WTC11 (cell line): ENCODE measurements at regions not wholly inside any gene's neighbourhood (a gene's known extent, or its start where the extent isn't known, plus 50 kb on each side); places are given as distances from the start of the nearest gene placed in this dataset.

Experiments used
- ATAC-seq: fragments of 200-7000 bp; cut with Tn5 transposase; 2 replicates; pipeline ENCODE4 v1.10.0; 2021; ENCODE audit warnings: mild to moderate bottlenecking, moderate library complexity
- CTCF ChIA-PET: fragments of 300-600 bp; sonication (Branson Sonifier 250); formaldehyde crosslinking; loops from one replicate; lab custom pipeline; 2021; ENCODE audit warnings: antibody characterized with exemption; lab: Charles Lee
- POLR2A ChIA-PET: fragments of 350-600 bp; sonication (Branson Sonifier 250); formaldehyde crosslinking; loops from one replicate; lab custom pipeline; 2021; ENCODE audit warnings: antibody characterized with exemption; lab: Charles Lee
- DNase-seq: peaks from one replicate; pipeline ENCODE4 v3.0.0; 2021; ENCODE audit warnings: low spot score
- H3K27ac Mint-ChIP-seq: 2 replicates; pipeline ENCODE4 v1.8.0; 2021; ENCODE audit warnings: mixed read lengths
- H3K27me3 Mint-ChIP-seq: 2 replicates; pipeline ENCODE4 v1.8.0; 2021; ENCODE audit warnings: low read depth, mild to moderate bottlenecking, moderate library complexity, mixed read lengths
- H3K36me3 Mint-ChIP-seq: 2 replicates; pipeline ENCODE4 v1.8.0; 2021; ENCODE audit warnings: mixed read lengths
- H3K4me1 Mint-ChIP-seq: 2 replicates; pipeline ENCODE4 v1.8.0; 2022; ENCODE audit warnings: mixed read lengths
- H3K4me3 Mint-ChIP-seq: 2 replicates; pipeline ENCODE4 v1.8.0; 2021; ENCODE audit warnings: mild to moderate bottlenecking, moderate library complexity, mixed read lengths
- H3K9me3 Mint-ChIP-seq: 2 replicates; pipeline ENCODE4 v1.8.0; 2021; ENCODE audit warnings: mixed read lengths
- ETV6 ChIP-seq: sonication (generic); formaldehyde crosslinking; IDR thresholded peaks from 2 replicates; pipeline ENCODE4 v1.8.1; 2022; ENCODE audit warnings: mild to moderate bottlenecking, missing genetic modification reagents
- HMGA2 ChIP-seq: fragments of 250-450 bp; sonication (Bioruptor Pico); IDR thresholded peaks from 2 replicates; pipeline ENCODE4 v1.4.0; 2021; ENCODE audit warnings: mild to moderate bottlenecking, moderate library complexity
- NFE2L1 ChIP-seq: sonication (generic); formaldehyde crosslinking; IDR thresholded peaks from 2 replicates; pipeline ENCODE4 v1.8.1; 2023; ENCODE audit warnings: missing genetic modification reagents
- NR2C2 ChIP-seq: sonication (generic); formaldehyde crosslinking; IDR thresholded peaks from 2 replicates; pipeline ENCODE4 v1.8.0; 2022; ENCODE audit warnings: mild to moderate bottlenecking, missing genetic modification reagents
- SOX15 ChIP-seq: fragments of 250-450 bp; sonication (Bioruptor Pico); IDR thresholded peaks from 2 replicates; pipeline ENCODE4 v1.9.0; 2021; ENCODE audit warnings: mild to moderate bottlenecking
- ZNF219 ChIP-seq: sonication (generic); formaldehyde crosslinking; IDR thresholded peaks from 2 replicates; pipeline ENCODE4 v1.8.0; 2023; ENCODE audit warnings: missing genetic modification reagents, mild to moderate bottlenecking, borderline replicate concordance
- ZNF232 ChIP-seq: sonication (generic); formaldehyde crosslinking; IDR thresholded peaks from 2 replicates; pipeline ENCODE4 v1.8.0; 2022; ENCODE audit warnings: mild to moderate bottlenecking, missing genetic modification reagents
- ZNF532 ChIP-seq: fragments of 250-450 bp; sonication (Bioruptor Pico); IDR thresholded peaks from 2 replicates; pipeline ENCODE4 v1.9.0; 2021; ENCODE audit warnings: mild to moderate bottlenecking, borderline replicate concordance
- TF ChIP-seq, protein P1 (sequence below): sonication (generic); formaldehyde crosslinking; IDR thresholded peaks from 2 replicates; pipeline ENCODE4 v1.8.1; 2023; ENCODE audit warnings: mild to moderate bottlenecking, missing genetic modification reagents
- TF ChIP-seq, protein P2 (sequence below): sonication (generic); formaldehyde crosslinking; IDR thresholded peaks from 2 replicates; pipeline ENCODE4 v1.8.0; 2022; ENCODE audit warnings: mild to moderate bottlenecking, missing genetic modification reagents
- TF ChIP-seq, protein P3 (sequence below): sonication (generic); formaldehyde crosslinking; IDR thresholded peaks from 2 replicates; pipeline ENCODE4 v1.8.1; 2023; ENCODE audit warnings: mild to moderate bottlenecking, missing genetic modification reagents, borderline replicate concordance

- CTCF ChIA-PET: interaction anchor here (0.6 kb wide), 1 partner anchor 57 kb away, joined by 3 read pairs; no protein-coding TSS in a partner anchor
- H3K27ac Mint-ChIP-seq: no peak overlapping the region
- ATAC-seq (no peak), DNase-seq (no peak)
- no peaks in the 10 kb centered on the region for H3K27me3 Mint-ChIP-seq
- POLR2A ChIA-PET: no interaction called here
- 0 out of 2 replicates have a peak, but pooled peaks cover 5% of the 10 kb centered on the region for H3K4me1 Mint-ChIP-seq
- no peak overlapping the region for H3K4me3 Mint-ChIP-seq
- H3K9me3 Mint-ChIP-seq: no peaks in the 10 kb centered on the region; the same call in 1 of the 2 replicates
- H3K36me3 Mint-ChIP-seq: no peaks in the 10 kb centered on the region
- TF ChIP-seq ZNF232 (no peak), NR2C2 (CRISPR knock-in tag) (no peak), ZNF219 (CRISPR knock-in tag) (no peak), ZNF532 (CRISPR knock-in tag) (no peak)
- TF ChIP-seq, protein P1, sequence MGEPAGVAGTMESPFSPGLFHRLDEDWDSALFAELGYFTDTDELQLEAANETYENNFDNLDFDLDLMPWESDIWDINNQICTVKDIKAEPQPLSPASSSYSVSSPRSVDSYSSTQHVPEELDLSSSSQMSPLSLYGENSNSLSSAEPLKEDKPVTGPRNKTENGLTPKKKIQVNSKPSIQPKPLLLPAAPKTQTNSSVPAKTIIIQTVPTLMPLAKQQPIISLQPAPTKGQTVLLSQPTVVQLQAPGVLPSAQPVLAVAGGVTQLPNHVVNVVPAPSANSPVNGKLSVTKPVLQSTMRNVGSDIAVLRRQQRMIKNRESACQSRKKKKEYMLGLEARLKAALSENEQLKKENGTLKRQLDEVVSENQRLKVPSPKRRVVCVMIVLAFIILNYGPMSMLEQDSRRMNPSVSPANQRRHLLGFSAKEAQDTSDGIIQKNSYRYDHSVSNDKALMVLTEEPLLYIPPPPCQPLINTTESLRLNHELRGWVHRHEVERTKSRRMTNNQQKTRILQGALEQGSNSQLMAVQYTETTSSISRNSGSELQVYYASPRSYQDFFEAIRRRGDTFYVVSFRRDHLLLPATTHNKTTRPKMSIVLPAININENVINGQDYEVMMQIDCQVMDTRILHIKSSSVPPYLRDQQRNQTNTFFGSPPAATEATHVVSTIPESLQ (CRISPR knock-in tag): no peak
Measured at GRCh38 chr15:36117296-36117787, 462.1 kb upstream of the CDIN1 start.

DNA sequence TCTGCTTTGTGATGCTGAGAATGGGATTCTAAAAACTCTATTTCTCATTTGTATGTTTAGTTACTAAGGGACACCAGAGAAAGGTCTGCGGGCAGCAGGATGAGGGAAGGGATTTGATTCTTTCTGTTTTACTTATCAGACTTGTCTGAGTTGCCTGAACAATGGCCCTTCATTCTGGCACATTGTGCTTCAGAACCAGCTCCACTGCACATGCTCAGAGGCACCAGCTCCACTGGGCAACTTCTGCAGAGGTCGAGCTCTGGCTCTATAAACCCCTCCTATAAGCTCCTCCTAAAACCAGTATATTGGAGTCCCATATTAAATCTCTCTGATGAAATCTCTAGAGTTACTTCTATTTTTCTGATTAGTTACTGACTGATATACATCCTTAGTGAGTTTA lies 453.2 kb upstream of the CDIN1 start:
- no peaks in the 10 kb centered on the region for H3K9me3 Mint-ChIP-seq
- no peak for DNase-seq
- H3K27me3 Mint-ChIP-seq: no peaks in the 10 kb centered on the region
- POLR2A ChIA-PET: no interaction called here
- no peak overlapping the region for H3K4me3 Mint-ChIP-seq
- no peak for TF ChIP-seq NFE2L1 (CRISPR knock-in tag)
- no peak for TF ChIP-seq ETV6
- no peak for TF ChIP-seq SOX15
- TF ChIP-seq, all 79 proteins: peak for 0
- H3K36me3 Mint-ChIP-seq: no peaks in the 10 kb centered on the region
- no peaks in the 10 kb centered on the region for H3K4me1 Mint-ChIP-seq
- CTCF ChIA-PET: no interaction called here
- ATAC-seq: no peak
- H3K27ac Mint-ChIP-seq: no peak overlapping the region

DNA sequence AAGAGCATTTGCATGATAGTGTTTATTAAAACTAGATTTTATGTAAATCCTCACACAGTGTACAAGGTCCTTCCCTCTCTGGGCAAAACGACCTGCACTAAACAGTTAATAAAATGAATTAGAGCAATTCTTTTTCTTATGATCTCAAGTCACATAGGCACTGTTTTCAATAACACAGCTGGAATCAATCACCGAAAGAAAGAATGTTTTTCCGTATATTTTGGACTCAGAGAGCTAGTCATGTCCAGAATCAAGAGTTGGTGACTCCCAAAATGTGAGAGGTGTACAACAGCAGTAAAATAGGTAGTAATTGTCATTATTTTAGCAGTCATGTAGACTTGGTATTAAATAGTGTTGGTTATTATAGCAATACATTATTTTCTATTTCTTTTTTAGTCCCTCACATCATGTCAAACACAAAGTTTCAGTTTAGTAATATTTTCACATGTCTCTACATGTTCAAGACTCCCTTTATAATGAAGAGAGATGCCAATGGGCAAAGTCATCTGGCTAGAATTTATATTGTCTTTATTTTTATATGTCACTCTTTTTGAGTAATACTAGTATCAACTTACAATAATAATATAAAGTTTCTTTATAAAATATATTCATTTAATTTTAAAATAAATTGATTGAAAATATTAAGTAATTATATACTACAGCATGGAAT lies 448.6 kb upstream of the CDIN1 start:
- Mint-ChIP-seq H3K4me3 (no peak overlapping the region), H3K36me3 (no peaks in the 10 kb centered on the region), H3K27ac (no peak overlapping the region), H3K4me1 (no peaks in the 10 kb centered on the region), H3K27me3 (no peaks in the 10 kb centered on the region), H3K9me3 (no peaks in the 10 kb centered on the region)
- TF ChIP-seq HMGA2 (CRISPR knock-in tag): peak; percentile 54; the same call in 1 of the 2 replicates
- TF ChIP-seq, protein P2, sequence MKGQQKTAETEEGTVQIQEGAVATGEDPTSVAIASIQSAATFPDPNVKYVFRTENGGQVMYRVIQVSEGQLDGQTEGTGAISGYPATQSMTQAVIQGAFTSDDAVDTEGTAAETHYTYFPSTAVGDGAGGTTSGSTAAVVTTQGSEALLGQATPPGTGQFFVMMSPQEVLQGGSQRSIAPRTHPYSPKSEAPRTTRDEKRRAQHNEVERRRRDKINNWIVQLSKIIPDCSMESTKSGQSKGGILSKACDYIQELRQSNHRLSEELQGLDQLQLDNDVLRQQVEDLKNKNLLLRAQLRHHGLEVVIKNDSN (CRISPR knock-in tag): no peak
- CTCF ChIA-PET: no interaction called here
- ATAC-seq (no peak), DNase-seq (no peak)
- POLR2A ChIA-PET: no interaction called here

DNA sequence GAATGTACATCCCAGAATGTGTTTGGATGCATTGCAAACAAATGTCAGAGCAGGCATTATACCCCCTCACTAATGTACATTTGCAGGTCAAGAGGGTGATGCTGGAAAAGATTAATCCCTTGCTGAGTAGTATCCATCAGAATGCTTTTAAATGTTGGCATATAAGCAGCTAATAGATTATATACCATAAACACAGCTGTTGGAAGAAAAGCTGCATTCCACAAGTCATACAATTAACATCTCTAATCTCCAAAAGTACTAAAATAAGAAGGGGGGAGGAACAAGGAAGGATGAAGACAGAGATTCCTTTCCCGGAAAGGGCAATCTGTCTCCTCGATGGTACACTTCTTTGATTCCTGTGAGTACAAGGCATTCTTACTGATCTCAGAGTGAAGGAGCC lies 445.7 kb upstream of the CDIN1 start:
- H3K27ac Mint-ChIP-seq: no peak overlapping the region
- no peaks in the 10 kb centered on the region for H3K4me1 Mint-ChIP-seq
- H3K27me3 Mint-ChIP-seq: no peaks in the 10 kb centered on the region
- H3K36me3 Mint-ChIP-seq: no peaks in the 10 kb centered on the region
- ATAC-seq (no peak), DNase-seq (no peak)
- CTCF ChIA-PET: no interaction called here
- H3K4me3 Mint-ChIP-seq: no peak overlapping the region
- 0 out of 2 replicates have a peak, but pooled peaks cover 4% of the 10 kb centered on the region for H3K9me3 Mint-ChIP-seq
- TF ChIP-seq, protein P3, sequence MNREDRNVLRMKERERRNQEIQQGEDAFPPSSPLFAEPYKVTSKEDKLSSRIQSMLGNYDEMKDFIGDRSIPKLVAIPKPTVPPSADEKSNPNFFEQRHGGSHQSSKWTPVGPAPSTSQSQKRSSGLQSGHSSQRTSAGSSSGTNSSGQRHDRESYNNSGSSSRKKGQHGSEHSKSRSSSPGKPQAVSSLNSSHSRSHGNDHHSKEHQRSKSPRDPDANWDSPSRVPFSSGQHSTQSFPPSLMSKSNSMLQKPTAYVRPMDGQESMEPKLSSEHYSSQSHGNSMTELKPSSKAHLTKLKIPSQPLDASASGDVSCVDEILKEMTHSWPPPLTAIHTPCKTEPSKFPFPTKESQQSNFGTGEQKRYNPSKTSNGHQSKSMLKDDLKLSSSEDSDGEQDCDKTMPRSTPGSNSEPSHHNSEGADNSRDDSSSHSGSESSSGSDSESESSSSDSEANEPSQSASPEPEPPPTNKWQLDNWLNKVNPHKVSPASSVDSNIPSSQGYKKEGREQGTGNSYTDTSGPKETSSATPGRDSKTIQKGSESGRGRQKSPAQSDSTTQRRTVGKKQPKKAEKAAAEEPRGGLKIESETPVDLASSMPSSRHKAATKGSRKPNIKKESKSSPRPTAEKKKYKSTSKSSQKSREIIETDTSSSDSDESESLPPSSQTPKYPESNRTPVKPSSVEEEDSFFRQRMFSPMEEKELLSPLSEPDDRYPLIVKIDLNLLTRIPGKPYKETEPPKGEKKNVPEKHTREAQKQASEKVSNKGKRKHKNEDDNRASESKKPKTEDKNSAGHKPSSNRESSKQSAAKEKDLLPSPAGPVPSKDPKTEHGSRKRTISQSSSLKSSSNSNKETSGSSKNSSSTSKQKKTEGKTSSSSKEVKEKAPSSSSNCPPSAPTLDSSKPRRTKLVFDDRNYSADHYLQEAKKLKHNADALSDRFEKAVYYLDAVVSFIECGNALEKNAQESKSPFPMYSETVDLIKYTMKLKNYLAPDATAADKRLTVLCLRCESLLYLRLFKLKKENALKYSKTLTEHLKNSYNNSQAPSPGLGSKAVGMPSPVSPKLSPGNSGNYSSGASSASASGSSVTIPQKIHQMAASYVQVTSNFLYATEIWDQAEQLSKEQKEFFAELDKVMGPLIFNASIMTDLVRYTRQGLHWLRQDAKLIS (CRISPR knock-in tag): no peak
- POLR2A ChIA-PET: no interaction called here
